IPS-NIHi7 (cell line): ENCODE measurements at regions not wholly inside any gene's neighbourhood (a gene's known extent, or its start where the extent isn't known, plus 50 kb on each side); places are given as distances from the start of the nearest gene placed in this dataset.

Source experiments
- DNase-seq: peaks from one replicate; pipeline ENCODE4 v3.0.0; 2012; ENCODE audit warnings: mixed read lengths; ENCODE audit errors: extremely low spot score

DNA sequence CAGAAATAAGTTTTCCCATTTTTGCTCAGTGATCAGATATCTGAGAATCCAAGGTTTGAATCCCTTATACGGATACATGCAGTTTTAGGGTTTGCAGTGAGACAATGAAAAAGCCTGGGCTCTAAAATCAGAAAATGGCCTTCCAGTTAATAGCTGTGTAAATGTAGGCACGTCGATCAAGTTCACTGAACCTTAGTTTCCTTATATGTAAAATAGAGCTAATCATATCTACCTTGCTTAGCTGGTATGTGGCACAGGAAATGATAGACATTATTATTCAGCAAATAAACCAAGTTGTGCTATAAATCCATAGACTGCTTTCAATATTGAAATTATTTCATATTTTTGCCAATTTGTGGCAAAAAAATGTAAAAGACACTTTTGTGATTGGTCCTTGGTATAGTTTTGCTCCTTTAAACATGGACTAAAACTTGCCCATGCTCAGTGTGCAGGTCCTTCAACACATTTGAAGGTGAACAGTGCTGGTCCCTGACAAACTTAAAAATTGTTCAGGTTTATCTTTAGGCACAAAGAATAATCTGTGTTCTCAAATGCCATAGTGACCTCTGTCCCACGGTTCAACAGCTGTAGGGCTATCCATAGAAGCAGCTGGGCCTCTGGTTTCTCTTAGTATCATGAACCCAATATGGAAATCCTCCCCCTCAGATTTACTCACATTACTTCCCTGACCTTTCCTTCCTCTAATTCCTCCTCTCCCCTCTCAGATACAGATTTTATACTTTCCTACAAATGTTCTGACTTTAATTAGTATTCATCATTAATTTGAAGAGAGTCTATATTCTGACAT is 51.0 kb downstream of the CCDC54 start:
- DNase-seq, result no peak

DNA sequence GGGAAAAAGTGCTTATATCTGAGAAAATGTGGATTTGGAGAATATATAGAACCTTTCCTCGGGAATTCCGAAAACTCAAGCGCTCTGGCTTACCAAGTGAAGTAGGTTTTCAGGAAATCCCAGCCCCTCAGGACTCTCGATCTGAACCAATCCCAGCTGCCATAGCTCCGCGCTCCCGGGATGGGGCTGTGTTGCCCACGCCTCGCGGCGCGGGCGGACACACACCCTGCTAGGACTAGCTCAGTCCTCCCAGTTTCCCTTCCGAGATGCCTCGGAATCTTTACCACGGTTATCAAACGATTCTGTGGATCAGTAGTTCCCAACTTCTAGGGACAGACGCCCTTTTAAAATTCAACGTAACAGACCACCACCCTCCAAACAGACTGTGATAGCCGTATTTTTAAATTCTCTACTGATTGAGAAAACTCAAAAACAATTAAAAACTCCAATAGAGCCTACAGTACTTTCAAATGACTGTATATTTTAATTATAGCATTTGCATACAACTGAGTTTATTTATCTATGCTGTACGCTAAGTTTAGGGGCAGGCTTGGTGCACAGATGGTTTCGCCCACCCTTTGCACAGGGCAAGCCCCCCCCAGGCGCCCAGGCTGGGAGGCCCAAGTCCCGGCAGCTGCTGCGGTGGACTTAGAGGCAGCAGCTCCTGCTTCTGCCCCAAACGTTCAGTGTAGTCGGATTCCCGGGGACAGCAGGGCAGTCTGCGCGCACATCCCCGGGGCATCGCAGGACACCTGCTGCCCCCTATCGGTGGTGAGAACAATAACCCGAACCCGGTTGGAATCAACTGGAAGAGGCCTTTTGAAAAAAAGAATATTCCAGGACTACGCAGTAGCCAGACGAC is 52.3 kb downstream of the CCDC54 start:
- DNase-seq, result peak; percentile 89

DNA sequence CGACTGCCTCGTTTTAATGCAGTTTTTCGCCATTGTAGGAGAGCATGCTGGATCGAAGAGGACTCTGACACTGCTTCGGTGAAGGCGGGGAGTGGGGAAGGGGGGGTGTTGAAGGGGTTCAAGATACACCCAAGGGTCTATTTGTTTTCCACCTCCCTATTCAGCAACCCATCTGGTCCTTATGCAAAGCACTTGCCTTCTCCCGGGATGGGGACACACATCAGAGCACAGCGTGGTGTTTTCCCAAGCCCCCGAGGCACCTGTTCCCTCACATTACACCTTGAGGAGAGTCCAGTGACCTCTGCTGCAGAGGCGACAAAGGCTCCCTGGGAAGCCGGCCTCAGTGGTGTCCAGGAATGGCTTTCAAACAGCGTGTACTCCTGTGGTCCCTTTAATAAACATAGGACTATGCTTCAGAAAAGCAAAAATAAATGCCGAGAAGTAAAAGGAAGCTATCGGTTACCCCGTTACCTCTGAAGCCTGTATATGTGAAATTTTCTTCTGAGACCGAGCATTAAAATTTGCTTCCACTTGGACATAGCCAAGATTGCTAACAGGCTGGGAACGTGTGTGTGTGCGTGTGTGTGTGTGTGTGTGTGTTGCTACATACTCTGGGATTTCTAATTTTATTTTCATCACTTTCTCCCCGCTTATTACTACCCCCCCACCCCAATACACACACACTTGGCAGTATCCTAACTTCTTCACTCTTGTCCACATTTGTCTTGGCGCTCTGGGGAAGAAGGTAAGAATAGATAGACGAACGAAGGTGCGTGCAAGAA is 53.2 kb downstream of the CCDC54 start:
- no peak for DNase-seq

DNA sequence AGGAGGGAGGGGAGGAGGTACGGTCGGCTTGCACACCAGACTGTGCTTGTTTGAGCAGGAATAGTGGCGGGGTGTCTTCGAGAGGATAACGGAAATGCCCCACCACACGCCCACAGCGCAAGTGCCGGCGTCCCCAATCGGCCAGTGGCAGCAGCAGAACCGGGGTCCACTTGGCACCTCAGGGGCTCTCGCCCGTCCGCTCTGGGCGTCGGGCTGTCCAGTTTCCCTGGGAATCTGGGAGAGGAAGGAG is 53.7 kb downstream of the CCDC54 start:
- DNase-seq, result no peak

DNA sequence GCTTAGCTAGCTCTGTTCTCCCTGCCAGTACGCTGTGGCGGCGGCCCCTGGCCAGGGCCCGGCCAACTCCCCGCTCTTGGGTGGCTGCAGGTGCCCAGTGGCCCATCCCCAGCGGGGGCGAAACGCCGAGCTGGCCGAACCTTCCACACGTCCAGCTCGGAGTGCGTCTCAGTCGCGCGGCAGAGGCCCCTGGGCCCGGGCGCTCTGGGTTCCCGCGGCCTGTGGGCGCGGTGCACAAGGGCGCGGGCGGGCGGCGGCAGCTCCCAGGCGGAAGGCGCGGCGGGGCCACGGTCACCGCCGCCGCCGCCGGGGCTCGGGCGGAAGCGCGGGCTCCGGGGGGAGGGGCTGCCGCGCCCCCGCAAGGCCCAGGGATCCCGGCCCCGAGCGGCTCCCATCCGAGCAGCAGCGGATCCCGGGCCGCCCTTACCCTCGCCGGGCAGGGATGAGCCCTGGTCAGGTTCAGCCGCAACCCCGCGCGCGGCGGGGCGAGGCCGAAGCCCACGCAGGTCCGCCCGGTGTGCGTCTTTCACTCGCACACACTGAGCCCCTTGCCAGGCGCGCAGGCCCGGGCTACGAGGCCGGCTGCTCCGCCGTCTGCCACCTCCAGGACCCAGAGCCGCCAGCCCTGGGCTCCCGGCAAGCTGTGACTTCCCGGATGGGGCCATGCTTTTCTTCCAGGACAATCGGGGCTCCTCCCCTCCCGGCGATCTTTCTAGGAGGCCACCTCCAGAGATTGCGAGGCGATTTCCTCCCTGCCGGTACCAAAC is 54.2 kb downstream of the CCDC54 start:
- peak; percentile 80 for DNase-seq

DNA sequence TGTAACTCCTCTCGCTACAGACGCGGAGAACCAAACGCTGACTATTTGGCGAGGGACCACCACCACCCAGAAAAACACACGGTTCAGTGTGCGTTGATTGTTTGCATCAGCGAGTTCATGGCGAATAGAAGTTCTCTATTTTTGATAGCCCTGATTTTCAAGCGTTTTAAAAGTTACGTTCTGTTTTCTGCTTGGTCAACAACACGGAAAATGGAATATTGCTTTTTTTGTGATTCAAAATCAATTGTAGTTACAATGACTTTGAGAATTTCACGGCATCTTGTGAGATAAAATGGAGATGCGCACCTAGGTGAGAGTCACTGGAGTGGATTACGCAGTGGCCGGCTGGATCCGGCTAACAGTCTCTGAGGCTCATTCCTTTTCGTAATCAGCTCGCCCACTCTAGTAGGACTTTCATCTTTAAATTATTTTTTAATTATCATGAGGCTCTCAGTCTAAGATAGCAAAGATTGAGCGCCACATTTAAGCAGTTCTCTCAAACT is 54.8 kb downstream of the CCDC54 start:
- DNase-seq, result peak; percentile 31

DNA sequence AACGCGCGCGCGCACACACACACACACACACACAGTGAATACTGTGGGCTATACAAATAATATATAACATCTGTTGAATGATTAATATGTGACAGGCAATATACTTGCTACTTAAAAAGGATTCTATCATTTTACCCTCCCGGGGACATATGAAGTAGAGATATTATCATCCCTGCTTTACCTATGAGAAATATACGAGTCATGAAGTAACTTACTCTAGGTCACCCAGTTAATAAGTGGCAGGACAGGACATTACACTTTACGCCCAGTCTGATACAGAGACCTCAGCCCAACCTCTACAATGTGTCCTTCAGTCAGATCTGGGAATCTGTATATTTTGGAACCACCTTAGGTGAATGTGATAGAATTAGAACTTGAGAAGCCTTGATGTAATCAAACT is 55.4 kb downstream of the CCDC54 start:
- DNase-seq, result no peak

DNA sequence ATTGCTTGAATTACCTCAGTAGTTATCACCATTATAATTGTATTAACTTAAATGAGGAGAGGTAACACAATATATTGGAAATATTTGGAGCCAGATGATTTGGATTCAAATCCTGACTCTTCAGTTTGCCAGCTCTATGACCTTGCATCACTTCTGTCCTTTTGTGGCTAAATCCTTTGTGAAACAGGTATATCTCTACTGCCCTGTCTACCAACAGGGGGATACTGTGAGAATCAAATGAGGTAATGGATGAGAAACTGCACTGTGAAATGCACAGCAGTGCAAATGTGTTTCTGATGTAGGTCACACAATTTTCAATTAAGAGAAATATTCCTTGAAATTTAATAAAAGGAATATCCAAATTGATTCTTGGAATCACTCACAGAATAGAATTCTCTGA is 58.8 kb downstream of the CCDC54 start:
- DNase-seq, result no peak

DNA sequence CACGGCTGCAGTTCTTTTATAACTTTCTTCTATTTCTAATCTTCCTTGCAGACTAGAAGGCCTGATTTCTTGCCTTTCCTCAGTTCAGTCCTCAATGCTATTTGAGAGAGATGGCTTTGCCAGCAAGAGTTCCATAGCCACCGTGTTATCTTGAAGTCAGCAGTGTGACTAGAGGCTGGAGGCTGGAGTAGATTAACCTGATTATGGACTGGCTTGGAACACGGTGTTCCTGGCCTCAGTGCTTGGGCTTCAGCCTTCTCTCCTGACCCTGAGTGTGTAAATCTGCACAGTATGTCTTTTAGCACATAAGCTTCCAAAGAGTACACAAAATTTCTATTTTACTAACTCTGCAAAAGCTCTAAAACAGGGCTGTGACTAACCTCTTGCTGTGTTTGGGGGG is 61.4 kb downstream of the CCDC54 start:
- DNase-seq, result no peak

DNA sequence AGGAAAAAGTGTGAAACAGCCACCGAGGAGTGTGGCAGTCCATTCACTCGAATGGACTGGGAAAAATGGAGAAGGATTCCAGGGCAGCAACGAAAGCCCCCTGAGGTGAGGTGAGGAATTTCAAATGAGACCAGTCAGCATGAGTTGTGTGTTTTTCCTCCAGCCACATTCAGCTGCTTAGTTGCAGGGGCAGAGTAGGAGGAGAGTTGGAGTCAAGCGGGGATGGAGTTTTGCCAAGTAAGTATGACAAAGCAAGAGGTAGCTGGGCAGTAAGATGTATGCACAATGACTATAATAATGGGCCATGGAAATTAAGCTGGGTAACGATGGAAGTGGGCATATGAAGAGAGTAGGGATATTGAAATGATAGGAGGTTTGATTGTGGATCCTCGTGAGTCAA is 64.4 kb downstream of the CCDC54 start:
- peak; percentile 48 for DNase-seq

DNA sequence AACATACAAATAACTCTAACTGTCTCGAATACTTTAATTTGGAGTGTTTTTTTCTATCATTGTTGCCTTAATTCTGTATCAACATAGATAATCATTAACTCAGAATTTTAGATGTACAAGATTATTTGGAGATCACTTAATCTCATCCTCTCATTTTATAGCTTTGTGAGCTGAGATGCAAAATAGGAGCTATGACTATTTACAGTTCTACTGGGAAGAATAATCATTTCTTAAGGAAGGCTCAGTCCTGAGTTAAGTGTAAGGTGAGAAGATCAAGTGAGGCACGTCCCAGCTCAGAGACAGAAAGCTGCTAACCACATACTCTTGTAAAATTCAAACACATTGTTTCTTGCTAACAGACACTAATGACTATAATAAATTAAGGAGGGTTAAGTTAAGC is 66.2 kb downstream of the CCDC54 start:
- DNase-seq, result no peak

DNA sequence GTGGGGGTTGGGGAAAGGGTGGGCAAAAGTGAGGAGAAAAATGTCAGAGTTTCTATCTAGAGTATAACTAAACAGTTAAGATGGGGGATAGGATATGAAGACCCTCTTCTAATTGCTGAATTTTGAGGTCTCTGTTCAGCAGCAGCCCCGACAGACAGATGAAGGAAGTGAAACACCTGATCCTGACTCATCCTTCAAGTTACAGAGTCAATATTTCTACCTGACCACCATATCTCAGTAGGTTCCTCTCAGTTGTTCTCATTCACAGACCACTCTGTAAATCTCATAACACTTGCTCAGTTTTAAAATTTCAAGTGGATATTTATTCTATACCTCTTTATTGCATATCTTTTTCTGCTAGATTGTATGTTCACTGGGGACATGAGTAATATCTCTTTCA is 69.5 kb downstream of the CCDC54 start:
- no peak for DNase-seq

DNA sequence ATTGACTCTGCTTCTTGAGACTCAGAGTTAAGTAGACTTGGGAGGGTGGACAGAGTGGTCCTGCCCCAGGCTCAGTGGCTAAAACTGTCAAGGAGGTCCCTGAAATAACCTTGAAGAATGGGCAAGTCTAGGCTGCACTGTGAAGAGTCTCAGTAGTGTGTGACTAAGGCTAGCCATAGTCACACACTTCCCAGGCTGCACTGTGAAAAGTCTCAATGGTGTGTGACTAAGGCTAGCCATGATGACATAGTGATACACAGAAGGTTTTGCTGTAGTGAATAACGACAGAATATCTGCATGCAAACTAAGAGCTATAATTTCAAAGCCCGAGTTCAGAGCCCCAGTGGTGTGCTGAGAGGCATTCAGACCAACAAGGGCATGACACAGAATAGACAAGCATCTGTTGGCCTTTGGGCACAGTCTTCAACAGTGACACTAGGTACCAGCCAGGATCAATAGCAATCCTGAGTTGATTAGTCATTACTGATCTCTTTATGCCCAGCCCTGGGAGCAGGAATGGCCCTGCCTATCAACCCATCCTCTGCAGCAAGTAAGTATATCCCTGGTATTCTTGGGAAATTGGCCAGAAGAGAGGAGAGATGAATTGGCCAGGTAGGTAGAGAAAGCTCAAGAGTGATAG is 72.4 kb upstream of the BBX start:
- no peak for DNase-seq

DNA sequence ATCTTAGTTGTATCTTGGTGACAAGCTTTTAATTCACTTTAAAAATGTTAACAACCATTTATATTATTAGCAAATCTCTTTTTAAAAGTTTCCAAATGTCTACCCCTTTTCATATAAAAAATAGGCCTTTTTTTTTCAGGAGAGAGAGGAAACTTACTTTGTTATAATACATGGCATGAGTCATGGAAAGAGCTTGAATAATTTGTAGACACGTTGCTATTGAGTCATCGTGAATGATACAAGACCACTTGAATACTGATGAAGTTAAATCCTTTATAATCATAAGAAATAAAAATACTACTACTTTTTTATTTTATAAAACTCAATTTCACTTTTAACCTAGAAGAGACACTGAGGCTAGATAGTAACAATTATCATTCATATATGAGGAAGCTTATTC is 70.3 kb upstream of the BBX start:
- DNase-seq, result no peak

DNA sequence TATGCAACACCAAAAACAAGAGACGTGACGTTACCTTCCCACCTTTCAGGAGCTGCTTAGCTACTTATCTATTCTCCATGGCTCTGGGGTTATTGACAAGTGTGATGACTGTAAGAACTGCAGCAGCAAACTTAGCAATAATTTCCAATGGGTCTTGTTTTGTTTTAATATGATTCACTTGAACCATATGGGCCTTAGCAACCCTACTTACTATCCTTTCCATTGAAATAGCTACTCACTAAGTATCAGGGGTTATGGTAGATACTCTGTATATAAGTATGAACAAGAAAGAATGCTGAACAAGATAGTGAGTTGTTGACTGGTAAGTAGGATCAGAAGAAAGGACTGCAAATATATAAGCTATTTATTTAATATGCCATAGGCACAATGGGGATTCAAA is 69.3 kb upstream of the BBX start:
- DNase-seq, result no peak

DNA sequence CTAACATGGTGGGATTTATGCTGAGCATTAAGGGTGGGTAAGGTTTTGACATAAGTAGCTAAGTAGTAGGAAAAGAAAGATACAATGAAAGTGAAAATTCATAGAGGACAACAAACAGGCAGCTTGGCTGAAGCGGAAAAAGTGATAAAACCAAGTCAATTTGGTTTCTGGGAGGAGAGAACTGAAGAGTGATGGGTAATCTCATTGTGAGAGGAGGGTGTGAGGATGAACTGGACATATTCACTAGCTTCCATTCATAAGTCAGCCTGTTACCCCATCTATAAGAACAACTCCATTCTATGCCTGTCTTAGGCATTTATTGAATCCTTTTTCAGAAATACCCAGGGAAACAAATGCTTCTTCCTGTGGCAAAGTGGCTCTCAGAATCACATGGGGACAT is 67.1 kb upstream of the BBX start:
- DNase-seq, result no peak

DNA sequence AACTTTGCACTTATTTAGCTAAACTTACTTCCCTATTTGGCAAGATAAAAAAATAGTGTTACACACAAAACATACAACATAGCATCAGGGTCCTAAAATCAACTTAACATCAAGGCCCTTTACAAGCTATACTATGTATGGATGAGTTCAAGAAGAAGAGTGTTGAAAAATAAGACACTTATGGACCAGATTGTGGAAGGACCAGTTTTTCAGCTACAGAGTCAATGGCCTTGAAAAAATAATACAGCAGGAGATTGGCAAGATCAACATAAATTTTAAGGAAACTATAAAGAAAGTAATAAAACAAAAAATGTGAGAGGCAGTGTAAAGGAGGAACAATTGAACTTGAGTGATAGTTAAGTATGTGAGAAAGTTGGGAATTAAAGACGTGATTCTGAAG is 66.3 kb upstream of the BBX start:
- no peak for DNase-seq

DNA sequence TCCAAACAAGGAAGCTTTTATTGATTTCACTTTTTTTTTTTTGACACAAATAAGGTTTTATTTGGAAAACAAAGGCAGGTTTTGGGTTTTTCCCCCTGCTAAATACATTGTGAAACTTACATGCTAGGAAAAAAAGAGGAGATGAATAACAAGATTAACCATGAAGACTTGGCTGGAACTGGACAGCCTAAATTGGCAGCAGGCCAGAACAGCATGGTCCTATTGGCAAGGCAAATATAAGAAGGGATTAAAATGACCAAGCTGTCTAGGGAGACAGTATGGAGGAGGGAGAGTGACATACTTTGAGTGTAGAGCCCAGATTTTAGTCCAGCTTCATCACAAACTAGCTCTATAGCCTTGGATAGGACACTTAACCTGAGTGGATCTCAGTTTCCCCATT is 63.9 kb upstream of the BBX start:
- DNase-seq, result no peak

DNA sequence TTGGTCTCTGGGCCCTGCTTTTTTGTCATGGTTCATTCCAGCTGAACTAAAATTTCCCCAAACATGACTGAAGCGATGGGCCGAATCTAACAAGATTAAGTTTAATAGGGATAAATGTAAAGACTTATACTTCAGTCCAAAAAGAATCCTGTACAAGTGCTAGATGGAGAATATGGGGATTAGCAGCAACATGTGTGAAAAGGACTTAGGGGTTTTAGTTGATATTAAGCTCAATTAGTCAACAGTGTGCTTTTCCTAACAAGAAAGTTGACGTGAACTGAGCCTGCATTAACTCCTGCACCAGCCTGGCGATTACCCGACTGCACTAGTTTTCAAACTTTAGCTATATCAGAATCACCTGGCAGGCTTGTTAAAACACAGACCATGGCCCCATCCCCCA is 61.0 kb upstream of the BBX start:
- DNase-seq, result no peak

DNA sequence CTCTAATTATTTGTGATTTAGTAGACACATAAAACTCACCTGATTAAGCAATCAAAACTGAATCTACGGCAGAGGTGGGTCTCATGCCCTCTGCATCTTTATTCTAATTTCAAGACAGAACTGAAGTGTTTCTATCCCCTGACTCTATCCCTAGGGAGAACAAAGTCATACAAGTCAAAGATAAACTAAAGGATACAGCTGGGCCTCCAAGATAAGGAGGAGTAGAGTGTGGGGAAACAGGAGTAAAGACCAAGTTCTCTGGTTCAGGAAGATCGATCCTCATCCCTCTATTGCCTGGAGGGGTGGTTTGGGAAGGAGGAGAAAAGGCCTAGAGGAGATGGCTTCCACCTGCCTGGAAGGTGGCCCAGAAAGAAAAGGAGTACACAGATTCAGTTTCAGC is 58.7 kb upstream of the BBX start:
- no peak for DNase-seq

DNA sequence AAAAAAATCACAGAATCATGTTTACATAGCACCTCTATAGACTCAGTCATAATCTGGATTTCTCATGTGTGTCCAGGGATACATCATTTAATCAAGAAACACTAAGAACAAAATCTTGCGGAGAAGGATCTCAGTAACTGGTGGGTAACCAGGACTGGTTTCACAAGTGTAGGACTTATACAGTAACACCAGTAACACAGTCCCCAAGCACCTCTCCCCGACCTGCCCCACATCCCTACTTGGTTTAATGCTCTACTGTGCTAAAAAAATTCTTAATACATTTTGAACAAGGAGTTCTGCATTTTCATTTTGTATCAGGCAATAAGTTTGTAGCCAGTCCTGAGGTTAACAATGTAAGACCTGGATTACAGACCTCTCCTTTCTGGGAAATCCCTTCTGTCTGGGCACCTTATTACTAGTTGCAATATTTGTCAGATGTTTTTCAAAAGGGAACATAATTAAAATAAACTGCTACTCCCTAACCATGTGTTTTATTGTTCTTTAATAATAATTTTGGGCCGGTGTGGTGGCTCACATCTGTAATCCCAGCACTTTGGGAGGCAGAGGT is 57.6 kb upstream of the BBX start:
- no peak for DNase-seq
